Keratinocyte (primary cell): ENCODE measurements at regions not wholly inside any gene's neighbourhood (a gene's known extent, or its start where the extent isn't known, plus 50 kb on each side); places are given as distances from the start of the nearest gene placed in this dataset.

Experiments
- EZH2 ChIP-seq: IDR thresholded peaks from one replicate; pipeline ENCODE4 v1.6.1; 2012; ENCODE audit warnings: inconsistent platforms, mild to moderate bottlenecking, low read length, moderate library complexity
- TF ChIP-seq, protein P1 (sequence below), 3 experiments: IDR thresholded peaks in 1 of 3; conservative IDR thresholded peaks in 1 of 3; optimal IDR thresholded peaks in 1 of 3; 2 replicates in 2 of 3; 3 replicates in 1 of 3; pipeline versions ENCODE3 to v1.5.1; 2011; ENCODE audit warnings: low read length in 3 of 3, mild to moderate bottlenecking in 3 of 3, moderate library complexity in 2 of 3, control low read depth in 1 of 3, inconsistent platforms in 1 of 3; ENCODE audit not compliant: insufficient read depth in 2 of 3; ENCODE audit errors: extremely low read depth in 1 of 3

DNA sequence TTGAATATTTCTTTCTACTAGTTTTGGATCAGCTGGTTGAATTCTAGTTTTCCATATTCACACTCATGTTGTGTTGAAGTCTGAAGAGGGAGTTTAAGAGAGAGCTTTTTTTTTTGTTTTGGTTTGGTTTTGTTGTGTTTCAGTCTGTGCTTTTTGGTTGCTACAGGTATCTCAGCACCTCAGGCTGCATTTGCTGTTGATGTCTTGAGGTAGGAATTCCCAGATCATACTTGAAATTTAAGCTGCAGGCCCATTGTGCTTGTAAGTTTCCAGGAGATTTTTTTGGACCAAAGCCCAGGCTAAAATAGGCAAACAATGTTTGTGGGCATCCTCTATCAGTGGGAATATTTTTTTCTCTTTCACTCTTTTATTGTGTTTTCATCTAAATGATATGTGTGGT, 190.2 kb upstream of the AGA start:
- TF ChIP-seq, protein P1, sequence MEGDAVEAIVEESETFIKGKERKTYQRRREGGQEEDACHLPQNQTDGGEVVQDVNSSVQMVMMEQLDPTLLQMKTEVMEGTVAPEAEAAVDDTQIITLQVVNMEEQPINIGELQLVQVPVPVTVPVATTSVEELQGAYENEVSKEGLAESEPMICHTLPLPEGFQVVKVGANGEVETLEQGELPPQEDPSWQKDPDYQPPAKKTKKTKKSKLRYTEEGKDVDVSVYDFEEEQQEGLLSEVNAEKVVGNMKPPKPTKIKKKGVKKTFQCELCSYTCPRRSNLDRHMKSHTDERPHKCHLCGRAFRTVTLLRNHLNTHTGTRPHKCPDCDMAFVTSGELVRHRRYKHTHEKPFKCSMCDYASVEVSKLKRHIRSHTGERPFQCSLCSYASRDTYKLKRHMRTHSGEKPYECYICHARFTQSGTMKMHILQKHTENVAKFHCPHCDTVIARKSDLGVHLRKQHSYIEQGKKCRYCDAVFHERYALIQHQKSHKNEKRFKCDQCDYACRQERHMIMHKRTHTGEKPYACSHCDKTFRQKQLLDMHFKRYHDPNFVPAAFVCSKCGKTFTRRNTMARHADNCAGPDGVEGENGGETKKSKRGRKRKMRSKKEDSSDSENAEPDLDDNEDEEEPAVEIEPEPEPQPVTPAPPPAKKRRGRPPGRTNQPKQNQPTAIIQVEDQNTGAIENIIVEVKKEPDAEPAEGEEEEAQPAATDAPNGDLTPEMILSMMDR (optimal IDR thresholded peaks at IDR 0.05 in 1 of 3, IDR thresholded peaks at IDR 0.05 in 1 of 3, conservative IDR thresholded peaks at IDR 0.05 in 1 of 3; ENCODE audit: extremely low read depth in 1 of 3, insufficient read depth in 2 of 3, low read length in 3 of 3), result no peak
- TF ChIP-seq EZH2, result no peak
